Mammary epithelial cell (primary cell): ENCODE measurements at regions not wholly inside any gene's neighbourhood (a gene's known extent, or its start where the extent isn't known, plus 50 kb on each side); places are given as distances from the start of the nearest gene placed in this dataset.

Experiments
- CTCF ChIP-seq, 2 donors: IDR thresholded peaks in 1 of 2; conservative IDR thresholded peaks in 1 of 2; 2 replicates each; pipeline ENCODE4 v1.5.1; 2011 to 2012; ENCODE audit warnings: inconsistent platforms in 2 of 2, low read length in 2 of 2, mild to moderate bottlenecking in 2 of 2, control low read depth in 1 of 2, low read depth in 1 of 2; ENCODE audit not compliant: insufficient read depth in 1 of 2; ENCODE audit errors: extremely low read depth in 1 of 2
- EZH2 ChIP-seq: IDR thresholded peaks from 2 replicates; pipeline ENCODE4 v1.6.1; 2012; ENCODE audit warnings: low read length, inconsistent platforms, borderline replicate concordance

GRCh38 chr13:34868733-34869132 lies 73.3 kb upstream of the NBEA start:
- TF ChIP-seq CTCF (conservative IDR thresholded peaks at IDR 0.05 in 1 of 2, IDR thresholded peaks at IDR 0.05 in 1 of 2; ENCODE audit: extremely low read depth in 1 of 2, insufficient read depth in 1 of 2, low read depth in 1 of 2, low read length in 2 of 2) (no peak), EZH2 (no peak)
